H9 (cell line): ENCODE measurements at regions not wholly inside any gene's neighbourhood (a gene's known extent, or its start where the extent isn't known, plus 50 kb on each side); places are given as distances from the start of the nearest gene placed in this dataset.

Experiments
- DNase-seq: peaks from one replicate; pipeline ENCODE4 v3.0.0-alpha.2; 2017
- H2AFZ ChIP-seq: one replicate; pipeline ENCODE4 v1.6.1; 2013; ENCODE audit warnings: mild to moderate bottlenecking, low read length, control low read depth, moderate library complexity
- H2AK5ac ChIP-seq: 2 replicates; pipeline ENCODE4 v1.6.1; 2013; ENCODE audit warnings: low read length, control low read depth, mixed read lengths; ENCODE audit not compliant: insufficient read length
- H2BK120ac ChIP-seq: one replicate; pipeline ENCODE4 v1.6.1; 2013; ENCODE audit warnings: low read depth, mild to moderate bottlenecking, low read length, control low read depth, inconsistent platforms; ENCODE audit not compliant: poor library complexity, severe bottlenecking
- H2BK12ac ChIP-seq: 2 replicates; pipeline ENCODE4 v1.6.1; 2013; ENCODE audit warnings: low read length, control low read depth, mixed read lengths, low read depth; ENCODE audit not compliant: insufficient read length
- H2BK15ac ChIP-seq: 2 replicates; pipeline ENCODE4 v1.6.1; 2013; ENCODE audit warnings: low read depth, low read length, control low read depth
- H2BK20ac ChIP-seq: one replicate; pipeline ENCODE4 v1.6.1; 2013; ENCODE audit warnings: low read depth, mild to moderate bottlenecking, low read length, control low read depth, inconsistent platforms; ENCODE audit not compliant: poor library complexity, severe bottlenecking
- H2BK5ac ChIP-seq: 2 replicates; pipeline ENCODE4 v1.6.1; 2013; ENCODE audit warnings: low read length, control low read depth, mixed read lengths; ENCODE audit not compliant: insufficient read length
- H3K14ac ChIP-seq: 2 replicates; pipeline ENCODE4 v1.6.1; 2013; ENCODE audit warnings: low read length, control low read depth; ENCODE audit not compliant: insufficient read depth
- H3K18ac ChIP-seq: 2 replicates; pipeline ENCODE4 v1.6.1; 2013; ENCODE audit warnings: low read depth, mild to moderate bottlenecking, mixed read lengths, low read length, control low read depth; ENCODE audit not compliant: insufficient read length
- H3K23ac ChIP-seq: 2 replicates; pipeline ENCODE4 v1.6.1; 2013; ENCODE audit warnings: low read length, control low read depth, mixed read lengths, low read depth; ENCODE audit not compliant: insufficient read length
- H3K23me2 ChIP-seq: 2 replicates; pipeline ENCODE4 v1.6.1; 2013; ENCODE audit warnings: low read depth, mild to moderate bottlenecking, mixed read lengths, low read length, control low read depth; ENCODE audit not compliant: insufficient read length, poor library complexity, severe bottlenecking
- H3K27ac ChIP-seq: 2 replicates; pipeline ENCODE4 v1.5.1; 2013; ENCODE audit warnings: low read length, control low read depth, mixed read lengths, low read depth; ENCODE audit not compliant: insufficient read length
- H3K27me3 ChIP-seq: 2 replicates; pipeline ENCODE4 v1.6.1; 2013; ENCODE audit warnings: low read length, control low read depth, inconsistent platforms; ENCODE audit not compliant: insufficient read depth
- H3K4ac ChIP-seq: 2 replicates; pipeline ENCODE4 v1.6.1; 2013; ENCODE audit warnings: low read depth, mild to moderate bottlenecking, control low read depth, inconsistent platforms, low read length, moderate library complexity
- H3K4me1 ChIP-seq: 2 replicates; pipeline ENCODE4 v1.6.1; 2013; ENCODE audit warnings: low read length, control low read depth, inconsistent platforms; ENCODE audit not compliant: insufficient read depth
- H3K4me2 ChIP-seq: 2 replicates; pipeline ENCODE4 v1.6.1; 2013; ENCODE audit warnings: low read length, control low read depth, mixed read lengths; ENCODE audit not compliant: insufficient read length, insufficient read depth
- H3K56ac ChIP-seq: 2 replicates; pipeline ENCODE4 v1.6.1; 2013; ENCODE audit warnings: low read depth, mild to moderate bottlenecking, mixed read lengths, low read length, control low read depth; ENCODE audit not compliant: insufficient read length
- H3K79me1 ChIP-seq: 2 replicates; pipeline ENCODE4 v1.6.1; 2013; ENCODE audit warnings: low read depth, mild to moderate bottlenecking, moderate library complexity, low read length, control low read depth, inconsistent platforms; ENCODE audit not compliant: insufficient read depth, poor library complexity, severe bottlenecking
- H3K79me2 ChIP-seq: 2 replicates; pipeline ENCODE4 v1.6.1; 2013; ENCODE audit warnings: low read length, control low read depth, inconsistent platforms; ENCODE audit not compliant: insufficient read depth
- H3K9ac ChIP-seq: 2 replicates; pipeline ENCODE4 v1.6.1; 2013; ENCODE audit warnings: low read length, control low read depth, mixed read lengths; ENCODE audit not compliant: insufficient read length; ENCODE audit errors: extremely low read depth
- H3K9me3 ChIP-seq: one replicate; pipeline ENCODE4 v1.6.1; 2013; ENCODE audit warnings: low read depth, low read length, inconsistent platforms; ENCODE audit not compliant: control insufficient read depth
- H3T11ph ChIP-seq: one replicate; pipeline ENCODE4 v1.6.1; 2013; ENCODE audit warnings: mild to moderate bottlenecking, low read length, control low read depth, inconsistent platforms
- H4K20me1 ChIP-seq: one replicate; pipeline ENCODE4 v1.6.1; 2013; ENCODE audit not compliant: control insufficient read depth, insufficient read length, insufficient read depth
- H4K5ac ChIP-seq: 2 replicates; pipeline ENCODE4 v1.6.1; 2013; ENCODE audit warnings: low read depth, mild to moderate bottlenecking, mixed read lengths, low read length, control low read depth; ENCODE audit not compliant: insufficient read length
- H4K8ac ChIP-seq: replicated peaks from 2 replicates; pipeline ENCODE4 v1.6.1; 2013; ENCODE audit warnings: low read length, control low read depth, mixed read lengths, low read depth; ENCODE audit not compliant: insufficient read length
- H4K91ac ChIP-seq: 2 replicates; pipeline ENCODE4 v1.6.1; 2013; ENCODE audit warnings: low read depth, mild to moderate bottlenecking, moderate library complexity, mixed read lengths, low read length, control low read depth; ENCODE audit not compliant: insufficient read length
- H3K27ac Mint-ChIP-seq, 3 experiments: 2 replicates in 2 of 3; 3 replicates in 1 of 3; pipeline ENCODE4 v1.8.0; 2020 to 2021; ENCODE audit warnings: mixed read lengths in 3 of 3, mild to moderate bottlenecking in 1 of 3, moderate library complexity in 1 of 3
- H3K27me3 Mint-ChIP-seq: 2 replicates; pipeline ENCODE4 v1.8.0; 2021; ENCODE audit warnings: low read depth, mild to moderate bottlenecking, moderate library complexity, mixed read lengths
- H3K36me3 Mint-ChIP-seq, 3 experiments: 2 replicates in 2 of 3; 3 replicates in 1 of 3; pipeline ENCODE4 v1.8.0; 2020 to 2021; ENCODE audit warnings: low read depth in 3 of 3, mixed read lengths in 3 of 3; ENCODE audit not compliant: insufficient read depth in 1 of 3
- H3K4me1 Mint-ChIP-seq, 2 experiments: 2 replicates each; pipeline ENCODE4 v1.8.0; 2020; ENCODE audit warnings: mixed read lengths in 2 of 2
- H3K4me3 Mint-ChIP-seq, 2 experiments: 2 replicates in 1 of 2; 3 replicates in 1 of 2; pipeline ENCODE4 v1.8.0; 2020 to 2021; ENCODE audit warnings: mild to moderate bottlenecking in 2 of 2, mixed read lengths in 2 of 2, moderate library complexity in 1 of 2
- H3K9me3 Mint-ChIP-seq, 2 experiments: 2 replicates in 1 of 2; 3 replicates in 1 of 2; pipeline ENCODE4 v1.8.0; 2020; ENCODE audit warnings: mild to moderate bottlenecking in 2 of 2, mixed read lengths in 2 of 2, moderate library complexity in 1 of 2
- CTCF ChIP-seq: fragments of 200-600 bp; sonication (generic); conservative IDR thresholded peaks from 3 replicates; pipeline ENCODE4 v1.8.0; 2021; ENCODE audit warnings: antibody characterized with exemption, mild to moderate bottlenecking
- WGBS: extraction: QIAGEN DNeasy Blood & Tissue Kit; methylation state at CpG from one replicate; pipeline ENCODE4 v1.1.7; 2013; ENCODE audit warnings: missing lambda C conversion rate, low lambda C conversion rate, mixed read lengths; ENCODE audit not compliant: insufficient read length; ENCODE audit errors: extremely low coverage; 5-methylcytosine and 5-hydroxymethylcytosine counted together

- H4K8ac ChIP-seq = no peak overlapping the region
- peaks cover 7% of the 10 kb centered on the region for H3K9me3 ChIP-seq
- no peak for DNase-seq
- no peak overlapping the region for H3K27ac ChIP-seq
- H3K56ac ChIP-seq = no peak overlapping the region
- H3K27me3 ChIP-seq = no peaks in the 10 kb centered on the region
- H4K20me1 ChIP-seq = no peaks in the 10 kb centered on the region
- H4K5ac ChIP-seq = no peak overlapping the region
- no peak overlapping the region for H3K4ac ChIP-seq
- Mint-ChIP-seq H3K9me3 (peaks cover 16 to 17% of the 10 kb centered on the region in 2 experiments), H3K4me3 (no peak overlapping the region), H3K27ac (no peak overlapping the region), H3K27me3 (no peaks in the 10 kb centered on the region), H3K36me3 (peaks cover 9 to 19% (median 10%) of the 10 kb centered on the region in 3 experiments), H3K4me1 (no peaks in the 10 kb centered on the region)
- no peaks in the 10 kb centered on the region for H3K23me2 ChIP-seq
- no peak for TF ChIP-seq CTCF
- no peak overlapping the region for H2BK120ac ChIP-seq
- no peaks in the 10 kb centered on the region for H3K79me1 ChIP-seq
- no peak overlapping the region for H2BK15ac ChIP-seq
- H3K4me1 ChIP-seq = no peaks in the 10 kb centered on the region
- no peak overlapping the region for H3T11ph ChIP-seq
- no peak overlapping the region for H3K18ac ChIP-seq
- no peak overlapping the region for H3K23ac ChIP-seq
- no peak overlapping the region for H2BK20ac ChIP-seq
- H3K9ac ChIP-seq = no peak overlapping the region
- H2AFZ ChIP-seq = no peak overlapping the region
- no peaks in the 10 kb centered on the region for H3K79me2 ChIP-seq
- no peak overlapping the region for H2BK12ac ChIP-seq
- no peak overlapping the region for H2AK5ac ChIP-seq
- no peak overlapping the region for H2BK5ac ChIP-seq
- H3K4me2 ChIP-seq = no peak overlapping the region
- no CpG with 5 or more reads among the region's 2 CpGs for WGBS
- no peak overlapping the region for H4K91ac ChIP-seq
- no peak overlapping the region for H3K14ac ChIP-seq
Measured at GRCh38 chr4:188717661-188718060, 578.4 kb downstream of the TRIML1 start.
